DMS153 (cell line): ENCODE measurements at regions not wholly inside any gene's neighbourhood (a gene's known extent, or its start where the extent isn't known, plus 50 kb on each side); places are given as distances from the start of the nearest gene placed in this dataset.
A peak's percentile ranks its signal among the peaks of the same experiment; 100 is the strongest.
"Not testable (repeated sequence)": the region's sequence is repeated elsewhere in the genome, so short reads cannot be mapped to it uniquely, and the experiment has no call there.

Experiments used
- DNase-seq: peaks from one replicate; lab custom pipeline; 2025; lab: John Stamatoyannopoulos, UW

- not testable (repeated sequence) for DNase-seq
Measured at GRCh38 chr20:55412508-55412907, 592.8 kb downstream of the CBLN4 start.

GRCh38 chr20:55406891-55407290 lies 598.4 kb downstream of the CBLN4 start:
- DNase-seq, result no peak

- DNase-seq, result no peak
Measured at GRCh38 chr20:55394592-55394991, 610.7 kb downstream of the CBLN4 start.

DNA sequence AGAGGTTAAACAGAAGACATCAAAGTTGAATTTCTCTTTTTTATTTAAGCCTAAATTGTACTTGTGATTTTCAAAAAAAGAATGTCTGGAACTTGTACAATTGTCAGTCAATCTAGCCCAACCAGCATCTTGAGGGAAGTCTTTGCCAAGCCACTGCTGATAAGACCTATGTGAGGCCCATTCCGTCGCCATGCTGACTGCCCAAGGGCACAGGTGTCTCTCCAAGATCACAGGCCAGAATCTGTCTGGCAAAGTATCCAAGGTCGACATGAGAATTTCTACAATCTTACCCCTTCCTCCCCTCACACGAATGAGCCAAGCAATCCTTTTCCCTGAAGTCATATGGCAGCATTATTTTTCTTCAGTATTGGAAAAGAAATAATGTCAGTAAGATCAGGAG lies 614.5 kb downstream of the CBLN4 start:
- no peak for DNase-seq

DNA sequence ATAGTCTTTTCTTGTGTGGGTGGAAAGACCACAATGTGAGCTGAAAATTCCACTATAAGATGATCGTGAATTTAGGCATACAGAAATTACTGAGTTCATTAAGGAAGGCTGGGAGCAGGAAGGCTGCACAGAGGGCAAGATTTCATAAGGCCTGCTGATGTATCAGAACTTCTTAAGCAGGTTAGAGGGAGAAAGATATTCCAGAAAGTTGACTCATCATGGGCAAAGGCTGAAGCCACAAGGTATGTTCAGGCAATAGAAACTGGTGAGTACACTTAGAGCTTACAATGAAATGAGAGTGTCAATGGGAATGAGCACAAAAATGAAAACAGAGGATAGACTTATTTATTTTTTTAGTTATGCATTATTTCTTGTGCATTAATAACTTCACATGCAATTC lies 618.6 kb downstream of the CBLN4 start:
- no peak for DNase-seq

GRCh38 chr20:55375920-55376319 lies 629.4 kb downstream of the CBLN4 start:
- DNase-seq, result peak; percentile 8

- no peak for DNase-seq
Measured at GRCh38 chr20:55365745-55366144, 639.6 kb downstream of the CBLN4 start.

GRCh38 chr20:55360895-55361294 lies 644.4 kb downstream of the CBLN4 start:
- DNase-seq, result no peak

- no peak for DNase-seq
Measured at GRCh38 chr20:55354720-55355119, 650.6 kb downstream of the CBLN4 start.

DNA sequence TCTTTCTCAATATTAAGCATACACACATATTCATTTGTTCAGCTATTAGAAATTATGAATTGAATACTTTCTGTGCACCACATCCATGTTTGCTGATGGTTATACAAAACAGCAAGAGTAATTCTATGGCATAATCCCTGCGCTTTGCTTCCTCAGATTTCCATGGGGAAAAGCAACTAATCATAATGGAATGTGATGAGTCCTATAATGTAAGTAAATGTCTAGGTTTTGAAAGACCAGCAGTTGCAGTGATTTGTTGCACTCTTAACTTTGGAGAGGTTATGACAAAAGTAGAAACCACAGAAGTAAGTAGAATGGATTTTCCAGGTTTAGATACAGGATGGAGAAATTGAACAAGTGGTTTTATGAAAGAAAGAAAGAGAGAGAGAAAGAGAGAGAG lies 652.1 kb downstream of the CBLN4 start:
- no peak for DNase-seq

GRCh38 chr20:55348223-55348622 lies 657.1 kb downstream of the CBLN4 start:
- no peak for DNase-seq

DNA sequence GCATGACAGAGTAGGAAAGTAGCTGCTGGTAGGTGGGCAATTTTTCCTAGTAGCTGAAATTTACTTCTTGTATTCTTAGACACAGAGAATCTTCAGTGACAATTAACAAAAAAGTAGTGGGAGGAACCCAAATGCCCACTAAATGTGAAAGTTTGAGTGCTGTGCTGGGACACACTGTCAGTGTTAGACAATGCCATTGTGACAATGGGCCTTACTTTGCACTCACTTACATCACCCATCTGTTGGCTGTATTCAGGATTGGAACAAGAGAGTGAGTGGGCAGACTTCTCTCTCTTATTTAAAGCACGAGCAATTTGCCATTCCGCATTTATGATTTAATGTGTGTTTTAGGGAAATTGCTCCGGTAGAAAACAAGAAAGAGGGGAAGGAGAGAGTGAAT lies 662.5 kb downstream of the CBLN4 start:
- no peak for DNase-seq

- DNase-seq, result no peak
Measured at GRCh38 chr20:55333798-55334197, 671.5 kb downstream of the CBLN4 start.

- DNase-seq, result no peak
Measured at GRCh38 chr20:55329108-55329507, 676.2 kb downstream of the CBLN4 start.

DNA sequence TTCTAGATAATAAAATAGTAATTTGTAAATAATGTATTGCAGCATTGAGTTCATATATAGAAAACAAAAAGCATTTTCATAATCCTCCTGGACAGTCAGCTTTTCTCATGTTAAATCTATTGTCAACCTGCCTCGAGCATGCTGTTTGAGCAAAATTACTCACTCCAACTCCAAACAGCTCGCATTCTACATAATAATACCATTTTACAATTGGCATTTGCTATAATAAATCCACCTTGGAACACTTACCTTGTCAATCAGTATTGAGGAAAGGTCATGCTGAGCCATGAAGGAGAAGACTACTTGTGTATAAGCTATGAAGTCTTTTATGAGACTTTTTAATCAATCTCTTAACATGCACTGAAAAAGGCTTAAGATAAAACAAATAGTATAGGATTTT lies 682.6 kb downstream of the CBLN4 start:
- DNase-seq, result no peak

DNA sequence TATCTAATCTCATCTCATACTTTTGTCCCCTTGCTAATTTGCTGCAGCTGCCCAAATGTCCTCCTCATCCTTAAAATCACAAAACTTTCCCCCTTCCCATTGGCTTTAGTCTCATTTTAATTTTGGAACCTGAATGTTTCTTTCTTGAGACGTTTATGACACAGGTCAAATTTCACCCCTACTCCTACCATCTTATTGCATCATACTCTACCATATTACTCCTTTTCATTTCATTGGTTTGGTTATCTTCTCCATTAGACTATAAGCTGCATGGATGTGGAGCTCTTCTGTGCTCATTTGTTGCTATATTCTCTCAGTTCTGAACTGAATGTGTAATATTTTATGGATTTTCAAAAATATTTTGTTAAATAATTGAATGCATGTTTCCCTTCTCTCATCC lies 688.6 kb downstream of the CBLN4 start:
- no peak for DNase-seq

DNA sequence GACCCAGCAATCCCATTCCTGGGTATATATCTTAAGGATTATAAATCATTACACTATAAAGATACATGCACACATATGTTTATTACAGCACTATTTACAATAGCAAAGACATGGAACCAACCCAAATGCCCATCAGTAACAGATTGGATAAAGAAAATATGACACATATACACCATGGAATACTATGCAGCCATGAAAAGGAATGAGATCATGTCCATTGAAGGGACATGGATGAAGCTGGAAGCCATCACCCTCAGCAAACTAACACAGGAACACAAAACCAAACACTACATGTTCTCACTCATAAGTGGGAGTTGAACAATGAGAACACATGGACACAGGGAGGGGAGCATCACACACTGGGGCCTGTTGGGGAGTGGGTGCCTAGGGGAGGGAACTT lies 694.5 kb downstream of the CBLN4 start:
- DNase-seq, result not testable (repeated sequence)

DNA sequence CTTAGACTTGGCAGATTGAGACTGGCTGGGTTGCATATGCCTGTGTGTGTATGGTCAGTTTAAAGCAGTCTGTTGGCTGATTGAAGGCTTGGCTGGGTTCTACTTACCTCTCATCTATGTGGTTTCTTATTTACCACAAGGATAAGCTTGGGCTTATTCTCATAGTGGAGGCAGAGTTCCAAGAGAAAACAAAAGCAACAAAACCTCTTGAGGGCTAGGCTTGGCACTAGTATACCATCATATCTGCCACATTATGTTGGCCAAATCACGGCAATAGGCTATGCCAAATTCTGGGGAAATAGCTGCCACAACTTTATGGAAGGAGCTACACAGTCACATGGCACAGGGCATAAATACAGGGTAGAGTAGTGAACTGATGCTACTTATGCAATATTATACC lies 714.1 kb downstream of the CBLN4 start:
- DNase-seq, result no peak

DNA sequence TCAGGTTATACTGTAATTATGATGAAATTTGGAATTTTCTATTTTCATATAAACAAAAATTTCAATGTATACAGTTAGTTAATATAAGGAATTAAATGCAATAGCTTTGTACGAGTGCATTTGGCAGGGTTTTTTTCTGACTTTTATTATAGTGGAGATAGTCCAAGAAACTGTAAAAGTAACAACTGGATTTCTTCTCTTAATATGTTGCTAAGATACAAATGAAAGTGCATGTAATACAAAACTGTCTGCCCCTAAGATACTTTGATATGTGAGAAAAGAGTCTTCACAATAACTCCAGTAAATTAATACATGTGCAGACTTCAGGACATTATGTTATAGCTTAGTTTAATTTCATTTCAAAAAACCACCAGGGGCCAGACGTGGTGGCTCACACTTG lies 721.4 kb downstream of the CBLN4 start:
- DNase-seq, result no peak

DNA sequence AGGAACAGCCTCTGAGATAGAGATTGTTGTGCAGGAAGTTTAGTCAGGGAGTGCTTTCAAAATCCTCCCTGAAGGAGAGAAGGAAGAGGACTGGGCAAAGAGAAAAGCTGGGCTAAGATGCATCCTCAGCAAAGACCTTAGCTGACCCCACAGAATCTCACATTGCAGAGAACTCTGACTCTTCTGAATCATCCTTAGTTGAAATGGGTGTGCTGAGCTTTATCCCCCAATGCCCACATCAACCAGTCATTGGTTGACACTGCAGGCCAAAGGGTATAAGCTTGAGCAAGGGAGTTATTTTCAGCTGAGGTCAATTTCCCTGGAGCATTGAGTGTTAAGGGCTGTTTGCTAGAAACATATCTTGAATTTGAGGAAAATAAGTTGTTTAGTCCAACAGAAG lies 732.2 kb downstream of the CBLN4 start:
- no peak for DNase-seq

- no peak for DNase-seq
Measured at GRCh38 chr20:55271371-55271770, 733.9 kb downstream of the CBLN4 start.

GRCh38 chr20:55269913-55270312 lies 735.4 kb downstream of the CBLN4 start:
- DNase-seq, result no peak

GRCh38 chr20:55266361-55266760 lies 739.0 kb downstream of the CBLN4 start:
- DNase-seq, result no peak

- no peak for DNase-seq
Measured at GRCh38 chr20:55264703-55265239, 740.5 kb downstream of the CBLN4 start.

DNA sequence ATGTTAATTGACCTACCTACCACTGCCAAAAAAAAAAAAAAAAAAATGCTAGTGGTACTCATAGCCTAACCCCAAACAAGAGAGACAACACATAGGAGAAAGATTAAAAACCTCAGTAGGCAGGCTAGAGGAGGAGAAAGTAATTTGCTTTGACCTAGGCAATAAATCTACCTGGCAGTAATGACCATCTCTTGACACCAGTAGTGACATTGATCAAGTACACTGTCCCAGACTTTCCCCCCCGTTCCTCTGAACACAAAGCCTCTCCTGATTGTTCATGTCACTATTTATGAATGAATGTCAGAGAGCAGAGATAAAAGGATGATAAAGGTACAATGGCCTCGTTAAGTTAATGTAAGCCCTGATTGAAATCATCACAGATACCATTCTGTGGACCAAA lies 746.8 kb downstream of the CBLN4 start:
- no peak for DNase-seq
